SKM-1 treated with dmso at 0.1 percent for 144 hours (cell line): ENCODE measurements at regions not wholly inside any gene's neighbourhood (a gene's known extent, or its start where the extent isn't known, plus 50 kb on each side); places are given as distances from the start of the nearest gene placed in this dataset.
"Not testable (repeated sequence)": the region's sequence is repeated elsewhere in the genome, so short reads cannot be mapped to it uniquely, and the experiment has no call there.

ENCODE experiments used
- DNase-seq: peaks from one replicate; lab custom pipeline; 2025; ENCODE audit not compliant: unreplicated experiment; lab: John Stamatoyannopoulos, UW

GRCh38 chr11:25488176-25488575 lies 843.8 kb upstream of the ANO3 start:
- not testable (repeated sequence) for DNase-seq

- not testable (repeated sequence) for DNase-seq
These were observed 830.5 kb upstream of the ANO3 start for GRCh38 chr11:25501426-25501825.

GRCh38 chr11:25515576-25515975 lies 816.4 kb upstream of the ANO3 start:
- DNase-seq = no peak

- no peak for DNase-seq
These were observed 811.5 kb upstream of the ANO3 start for GRCh38 chr11:25520459-25520858.

- DNase-seq = no peak
These were observed 804.1 kb upstream of the ANO3 start for GRCh38 chr11:25527841-25528240.

- DNase-seq = no peak
These were observed 802.4 kb upstream of the ANO3 start for GRCh38 chr11:25529572-25529971.

GRCh38 chr11:25535467-25536272 lies 796.3 kb upstream of the ANO3 start:
- DNase-seq = no peak

GRCh38 chr11:25536289-25536688 lies 795.6 kb upstream of the ANO3 start:
- DNase-seq = no peak

- DNase-seq = no peak
These were observed 794.5 kb upstream of the ANO3 start for GRCh38 chr11:25537393-25537792.

GRCh38 chr11:25547292-25547691 lies 784.6 kb upstream of the ANO3 start:
- no peak for DNase-seq

- DNase-seq = no peak
These were observed 769.5 kb upstream of the ANO3 start for GRCh38 chr11:25562417-25562816.

- no peak for DNase-seq
These were observed 766.1 kb upstream of the ANO3 start for GRCh38 chr11:25565846-25566245.

GRCh38 chr11:25566298-25567200 lies 765.4 kb upstream of the ANO3 start:
- peak; percentile 61 for DNase-seq

- DNase-seq = no peak
These were observed 755.6 kb upstream of the ANO3 start for GRCh38 chr11:25576320-25576719.

GRCh38 chr11:25579554-25579953 lies 752.4 kb upstream of the ANO3 start:
- not testable (repeated sequence) for DNase-seq

- no peak for DNase-seq
These were observed 748.3 kb upstream of the ANO3 start for GRCh38 chr11:25583596-25583995.

- DNase-seq = no peak
These were observed 744.4 kb upstream of the ANO3 start for GRCh38 chr11:25587496-25587895.

- no peak for DNase-seq
These were observed 738.7 kb upstream of the ANO3 start for GRCh38 chr11:25593221-25593620.

- DNase-seq = no peak
These were observed 735.2 kb upstream of the ANO3 start for GRCh38 chr11:25596701-25597100.

- no peak for DNase-seq
These were observed 734.2 kb upstream of the ANO3 start for GRCh38 chr11:25597696-25598095.

- no peak for DNase-seq
These were observed 729.8 kb upstream of the ANO3 start for GRCh38 chr11:25602149-25602548.

- DNase-seq = no peak
These were observed 729.0 kb upstream of the ANO3 start for GRCh38 chr11:25602959-25603358.
